ENCODE measurements at regions not wholly inside any gene's neighbourhood (a gene's known extent, or its start where the extent isn't known, plus 50 kb on each side); places are given as distances from the start of the nearest gene placed in this dataset.

DNA sequence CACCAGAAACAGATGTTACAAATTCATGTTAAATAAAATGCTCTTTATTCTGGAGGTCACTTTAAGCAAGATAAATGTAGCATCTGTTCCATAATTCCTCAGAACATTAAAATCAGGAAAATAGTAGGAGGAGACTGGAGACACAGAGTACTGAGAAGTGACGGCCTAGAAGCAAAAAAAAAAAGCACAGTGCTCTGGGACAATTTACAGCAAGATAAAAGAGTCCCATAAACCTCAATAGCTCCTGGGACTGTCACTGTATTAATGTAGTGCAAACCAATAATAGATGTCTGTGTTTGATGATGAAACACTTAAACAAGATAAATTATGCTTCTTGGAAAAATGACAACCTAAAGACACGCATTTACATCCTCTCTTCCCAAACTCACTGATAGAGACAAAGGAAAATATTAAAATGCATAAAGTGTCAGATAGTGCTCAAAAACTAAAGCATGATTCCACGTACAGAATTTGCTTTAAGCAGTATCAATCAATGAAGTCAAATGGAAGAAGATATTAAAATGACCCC lies 338.8 kb upstream of the REG3G start:
- H3T11ph ChIP-seq (ENCODE audit: low read length), result no peak overlapping the region
- H2AK5ac ChIP-seq (ENCODE audit: insufficient read length, low read length), result no peak overlapping the region
- H3K4me3 Mint-ChIP-seq, result no peak overlapping the region
- no peaks in the 10 kb centered on the region for H3K23me2 ChIP-seq (ENCODE audit: insufficient read length, low read depth, low read length, poor library complexity, severe bottlenecking)
- H4K5ac ChIP-seq (ENCODE audit: insufficient read length, low read depth, low read length), result no peak overlapping the region
- H4K91ac ChIP-seq (ENCODE audit: insufficient read length, low read depth, low read length), result no peak overlapping the region
- no peak overlapping the region for H2BK20ac ChIP-seq (ENCODE audit: low read depth, low read length, poor library complexity, severe bottlenecking)
- no peak overlapping the region for H3K23ac ChIP-seq (ENCODE audit: insufficient read length, low read depth, low read length)
- H3K4me1 Mint-ChIP-seq, result no peaks in the 10 kb centered on the region
- TF ChIP-seq, protein P1, sequence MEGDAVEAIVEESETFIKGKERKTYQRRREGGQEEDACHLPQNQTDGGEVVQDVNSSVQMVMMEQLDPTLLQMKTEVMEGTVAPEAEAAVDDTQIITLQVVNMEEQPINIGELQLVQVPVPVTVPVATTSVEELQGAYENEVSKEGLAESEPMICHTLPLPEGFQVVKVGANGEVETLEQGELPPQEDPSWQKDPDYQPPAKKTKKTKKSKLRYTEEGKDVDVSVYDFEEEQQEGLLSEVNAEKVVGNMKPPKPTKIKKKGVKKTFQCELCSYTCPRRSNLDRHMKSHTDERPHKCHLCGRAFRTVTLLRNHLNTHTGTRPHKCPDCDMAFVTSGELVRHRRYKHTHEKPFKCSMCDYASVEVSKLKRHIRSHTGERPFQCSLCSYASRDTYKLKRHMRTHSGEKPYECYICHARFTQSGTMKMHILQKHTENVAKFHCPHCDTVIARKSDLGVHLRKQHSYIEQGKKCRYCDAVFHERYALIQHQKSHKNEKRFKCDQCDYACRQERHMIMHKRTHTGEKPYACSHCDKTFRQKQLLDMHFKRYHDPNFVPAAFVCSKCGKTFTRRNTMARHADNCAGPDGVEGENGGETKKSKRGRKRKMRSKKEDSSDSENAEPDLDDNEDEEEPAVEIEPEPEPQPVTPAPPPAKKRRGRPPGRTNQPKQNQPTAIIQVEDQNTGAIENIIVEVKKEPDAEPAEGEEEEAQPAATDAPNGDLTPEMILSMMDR (conservative IDR thresholded peaks at IDR 0.05), result no peak
- H3K9ac ChIP-seq (ENCODE audit: extremely low read depth, insufficient read length, low read length), result no peak overlapping the region
- no peaks in the 10 kb centered on the region for H3K79me1 ChIP-seq (ENCODE audit: insufficient read depth, low read depth, low read length, poor library complexity, severe bottlenecking)
- H3K56ac ChIP-seq (ENCODE audit: insufficient read length, low read depth, low read length), result no peak overlapping the region
- no peak overlapping the region for H2BK12ac ChIP-seq (ENCODE audit: insufficient read length, low read depth, low read length)
- no peak overlapping the region for H2AFZ ChIP-seq (ENCODE audit: low read length)
- no peak overlapping the region for H4K8ac ChIP-seq (replicated peaks; ENCODE audit: insufficient read length, low read depth, low read length)
- H3K27me3 ChIP-seq (ENCODE audit: insufficient read depth, low read length), result no peaks in the 10 kb centered on the region
- WGBS (ENCODE audit: extremely low coverage, insufficient read length, low lambda C conversion rate), result no CpG with 5 or more reads among the region's 3 CpGs
- H3K27ac Mint-ChIP-seq, result no peak overlapping the region
- H3K4me2 ChIP-seq (ENCODE audit: insufficient read depth, insufficient read length, low read length), result no peak overlapping the region
- no peak overlapping the region for H3K18ac ChIP-seq (ENCODE audit: insufficient read length, low read depth, low read length)
- H3K9me3 ChIP-seq (ENCODE audit: control insufficient read depth, low read depth, low read length), result no peaks in the 10 kb centered on the region
- no peak overlapping the region for H3K27ac ChIP-seq (ENCODE audit: insufficient read length, low read depth, low read length)
- H2BK15ac ChIP-seq (ENCODE audit: low read depth, low read length), result no peak overlapping the region
- no peak overlapping the region for H3K14ac ChIP-seq (ENCODE audit: insufficient read depth, low read length)
- no peaks in the 10 kb centered on the region for H4K20me1 ChIP-seq (ENCODE audit: control insufficient read depth, insufficient read depth, insufficient read length)
- no peak overlapping the region for H2BK5ac ChIP-seq (ENCODE audit: insufficient read length, low read length)
- H3K4ac ChIP-seq (ENCODE audit: low read depth, low read length), result no peak overlapping the region
- H3K27me3 Mint-ChIP-seq (ENCODE audit: low read depth), result no peaks in the 10 kb centered on the region
- H2BK120ac ChIP-seq (ENCODE audit: low read depth, low read length, poor library complexity, severe bottlenecking), result no peak overlapping the region
- H3K79me2 ChIP-seq (ENCODE audit: insufficient read depth, low read length), result no peaks in the 10 kb centered on the region
- H3K9me3 Mint-ChIP-seq, result peaks cover 7 to 14% of the 10 kb centered on the region in 2 experiments
- H3K4me1 ChIP-seq (ENCODE audit: insufficient read depth, low read length), result no peaks in the 10 kb centered on the region
- DNase-seq, result no peak
- H3K36me3 Mint-ChIP-seq (ENCODE audit: insufficient read depth in 1 of 3, low read depth in 3 of 3), result peaks cover 0 to 7% (median 0%) of the 10 kb centered on the region in 3 experiments; a peak in 2 of 7 replicates

Measured in H9 (cell line).